ENCODE measurements at regions not wholly inside any gene's neighbourhood (a gene's known extent, or its start where the extent isn't known, plus 50 kb on each side); places are given as distances from the start of the nearest gene placed in this dataset.
"Not testable (repeated sequence)": the region's sequence is repeated elsewhere in the genome, so short reads cannot be mapped to it uniquely, and the experiment has no call there.

GRCh38 chr21:20207335-20207734 lies 790.9 kb upstream of the NCAM2 start:
- H3K36me3 ChIP-seq (ENCODE audit: control insufficient read depth, insufficient read depth, low read length), result no peaks in the 10 kb centered on the region
- no peaks in the 10 kb centered on the region for H3K27me3 ChIP-seq (replicated peaks; ENCODE audit: control insufficient read depth, insufficient read depth, low read length)
- no peak for DNase-seq (ENCODE audit: extremely low read depth, insufficient read length)
- no peak overlapping the region for H3K4me3 ChIP-seq (replicated peaks; ENCODE audit: low read depth, low read length)
- no peak for TF ChIP-seq CTCF (IDR thresholded peaks at IDR 0.05; ENCODE audit: insufficient read depth, low read length, poor library complexity, severe bottlenecking)

- Histone ChIP-seq H3K36me3 (ENCODE audit: control insufficient read depth, insufficient read depth, low read length) (no peaks in the 10 kb centered on the region), H3K27me3 (replicated peaks; ENCODE audit: control insufficient read depth, insufficient read depth, low read length) (no peaks in the 10 kb centered on the region), H3K4me3 (replicated peaks; ENCODE audit: low read depth, low read length) (no peak overlapping the region)
- TF ChIP-seq CTCF (IDR thresholded peaks at IDR 0.05; ENCODE audit: insufficient read depth, low read length, poor library complexity, severe bottlenecking), result no peak
- no peak for DNase-seq (ENCODE audit: extremely low read depth, insufficient read length)
Observed at GRCh38 chr21:20215959-20216358, 782.2 kb upstream of the NCAM2 start.

- H3K4me3 ChIP-seq (replicated peaks; ENCODE audit: low read depth, low read length), result no peak overlapping the region
- DNase-seq (ENCODE audit: extremely low read depth, insufficient read length), result no peak
- no peaks in the 10 kb centered on the region for H3K27me3 ChIP-seq (replicated peaks; ENCODE audit: control insufficient read depth, insufficient read depth, low read length)
- no peaks in the 10 kb centered on the region for H3K36me3 ChIP-seq (ENCODE audit: control insufficient read depth, insufficient read depth, low read length)
- no peak for TF ChIP-seq CTCF (IDR thresholded peaks at IDR 0.05; ENCODE audit: insufficient read depth, low read length, poor library complexity, severe bottlenecking)
Observed at GRCh38 chr21:20220586-20220985, 777.6 kb upstream of the NCAM2 start.

- not testable (repeated sequence) for H3K27me3 ChIP-seq (replicated peaks; ENCODE audit: control insufficient read depth, insufficient read depth, low read length); H3K36me3 ChIP-seq (ENCODE audit: control insufficient read depth, insufficient read depth, low read length); DNase-seq (ENCODE audit: extremely low read depth, insufficient read length); H3K4me3 ChIP-seq (replicated peaks; ENCODE audit: low read depth, low read length)
Observed at GRCh38 chr21:20221981-20222380, 776.2 kb upstream of the NCAM2 start.

- not testable (repeated sequence) for DNase-seq (ENCODE audit: extremely low read depth, insufficient read length); H3K4me3 ChIP-seq (replicated peaks; ENCODE audit: low read depth, low read length); H3K36me3 ChIP-seq (ENCODE audit: control insufficient read depth, insufficient read depth, low read length); H3K27me3 ChIP-seq (replicated peaks; ENCODE audit: control insufficient read depth, insufficient read depth, low read length)
Observed at GRCh38 chr21:20236649-20237048, 761.6 kb upstream of the NCAM2 start.

- no peaks in the 10 kb centered on the region for H3K36me3 ChIP-seq (ENCODE audit: control insufficient read depth, insufficient read depth, low read length)
- no peak for TF ChIP-seq CTCF (IDR thresholded peaks at IDR 0.05; ENCODE audit: insufficient read depth, low read length, poor library complexity, severe bottlenecking)
- H3K4me3 ChIP-seq (replicated peaks; ENCODE audit: low read depth, low read length), result no peak overlapping the region
- H3K27me3 ChIP-seq (replicated peaks; ENCODE audit: control insufficient read depth, insufficient read depth, low read length), result no peaks in the 10 kb centered on the region
- no peak for DNase-seq (ENCODE audit: extremely low read depth, insufficient read length)
Observed at GRCh38 chr21:20249401-20249800, 748.8 kb upstream of the NCAM2 start.

- H3K36me3 ChIP-seq (ENCODE audit: control insufficient read depth, insufficient read depth, low read length), result no peaks in the 10 kb centered on the region
- DNase-seq (ENCODE audit: extremely low read depth, insufficient read length), result no peak
- H3K4me3 ChIP-seq (replicated peaks; ENCODE audit: low read depth, low read length), result no peak overlapping the region
- TF ChIP-seq CTCF (IDR thresholded peaks at IDR 0.05; ENCODE audit: insufficient read depth, low read length, poor library complexity, severe bottlenecking), result no peak
- H3K27me3 ChIP-seq (replicated peaks; ENCODE audit: control insufficient read depth, insufficient read depth, low read length), result no peaks in the 10 kb centered on the region
Observed at GRCh38 chr21:20250337-20250736, 747.9 kb upstream of the NCAM2 start.

Measured in GM06990 (cell line).